GM18507 (cell line): ENCODE measurements at regions not wholly inside any gene's neighbourhood (a gene's known extent, or its start where the extent isn't known, plus 50 kb on each side); places are given as distances from the start of the nearest gene placed in this dataset.

Experiments
- DNase-seq: peaks from one replicate; pipeline ENCODE4 v3.0.0; 2011; ENCODE audit warnings: low read depth; ENCODE audit not compliant: insufficient read length; ENCODE audit errors: extremely low spot score
- FAIRE-seq: peaks from 2 replicates; lab custom pipeline; 2011; peaks lifted over from hg19 to GRCh38; lab: Jason Lieb, UNC

GRCh38 chr2:186060744-186061440 is 322.3 kb downstream of the FSIP2 start:
- DNase-seq = no peak
- FAIRE-seq = no peak

GRCh38 chr2:186064507-186064906 is 325.9 kb downstream of the FSIP2 start:
- DNase-seq = no peak
- FAIRE-seq = no peak

GRCh38 chr2:186065491-186065890 is 326.9 kb downstream of the FSIP2 start:
- no peak for FAIRE-seq
- no peak for DNase-seq

DNA sequence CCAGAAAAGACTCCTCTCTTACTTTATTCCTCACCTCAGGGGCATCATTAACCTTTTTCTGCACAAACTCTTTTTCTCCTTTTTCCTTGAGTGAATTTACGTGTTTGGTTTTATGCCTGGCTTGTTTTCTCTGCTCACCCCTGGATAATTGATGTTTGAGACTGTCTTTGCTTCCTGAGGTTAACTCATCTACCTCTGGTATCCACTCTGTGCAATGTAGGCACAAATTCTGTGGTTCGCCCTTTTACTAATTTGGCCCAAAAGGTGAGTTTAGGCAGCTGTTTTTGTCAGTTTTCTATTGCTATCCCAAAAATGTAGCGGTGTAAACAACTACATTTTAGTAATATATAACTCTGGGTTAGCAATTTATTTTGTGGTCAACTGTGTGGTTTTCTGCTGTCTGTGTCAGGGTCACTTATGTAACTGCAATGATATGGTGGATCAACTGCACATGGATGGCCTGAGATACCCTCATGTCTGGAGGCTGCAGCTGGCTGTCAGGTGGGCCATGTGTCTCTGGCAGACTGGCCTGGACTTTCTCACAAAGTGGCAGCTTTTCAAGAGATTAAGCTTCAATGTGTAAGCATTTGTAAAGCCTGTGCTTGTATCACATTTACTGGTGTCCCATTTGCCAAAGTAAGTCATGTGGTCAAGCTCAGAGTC is 329.7 kb downstream of the FSIP2 start:
- DNase-seq = no peak
- no peak for FAIRE-seq

GRCh38 chr2:186069676-186070075 is 331.1 kb downstream of the FSIP2 start:
- no peak for FAIRE-seq
- DNase-seq = no peak

DNA sequence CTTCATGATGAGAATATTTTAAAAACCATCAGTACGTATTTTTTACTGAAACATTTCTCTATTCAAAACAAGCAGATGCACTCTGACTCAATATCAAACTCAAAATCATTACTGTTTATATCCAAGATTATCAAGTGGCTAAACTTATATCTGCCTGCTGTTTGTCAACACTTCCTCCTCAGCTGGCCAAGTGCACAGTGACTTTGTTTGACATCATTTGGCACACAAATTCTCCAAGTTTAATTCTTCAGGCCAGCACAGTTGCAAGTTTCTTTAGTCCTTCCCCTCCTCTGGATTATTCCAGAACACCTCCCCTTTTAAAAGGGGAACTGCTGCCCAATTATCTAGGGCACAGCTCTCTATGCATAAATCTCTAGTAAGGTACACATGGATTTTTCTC is 346.6 kb downstream of the FSIP2 start:
- FAIRE-seq (no peak), DNase-seq (no peak)

GRCh38 chr2:186093174-186093573 is 354.6 kb downstream of the FSIP2 start:
- peak; percentile 33 for FAIRE-seq
- DNase-seq = no peak

GRCh38 chr2:186098821-186099220 is 360.2 kb downstream of the FSIP2 start:
- DNase-seq (no peak), FAIRE-seq (no peak)

- DNase-seq (no peak), FAIRE-seq (no peak)
Observed at GRCh38 chr2:186099826-186100225, 361.2 kb downstream of the FSIP2 start.

- no peak for FAIRE-seq
Observed at GRCh38 chr2:186100636-186101035, 362.0 kb downstream of the FSIP2 start.

DNA sequence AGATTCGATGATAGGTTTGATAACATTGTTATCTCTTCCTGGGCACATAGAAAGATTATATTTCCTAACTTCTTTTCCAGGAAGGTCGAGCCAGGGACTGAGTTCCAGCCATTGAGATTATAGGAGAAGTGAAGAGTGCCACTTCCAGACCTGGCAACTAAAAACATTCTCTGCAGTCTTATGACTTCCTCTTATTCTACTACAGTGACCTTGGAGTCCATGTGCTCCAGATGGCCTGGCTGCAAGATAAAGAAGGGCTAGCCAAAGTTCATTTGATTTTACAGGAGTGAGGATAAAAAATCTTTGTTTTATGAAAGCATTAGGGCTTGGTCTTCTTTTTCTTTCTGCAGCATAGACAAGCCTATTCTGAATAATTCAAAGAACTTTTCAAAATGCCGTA is 363.0 kb downstream of the FSIP2 start:
- DNase-seq (no peak), FAIRE-seq (no peak)

More at GRCh38 chr2:186100636-186101035, 362.0 kb downstream of the FSIP2 start:
- DNase-seq = no peak

DNA sequence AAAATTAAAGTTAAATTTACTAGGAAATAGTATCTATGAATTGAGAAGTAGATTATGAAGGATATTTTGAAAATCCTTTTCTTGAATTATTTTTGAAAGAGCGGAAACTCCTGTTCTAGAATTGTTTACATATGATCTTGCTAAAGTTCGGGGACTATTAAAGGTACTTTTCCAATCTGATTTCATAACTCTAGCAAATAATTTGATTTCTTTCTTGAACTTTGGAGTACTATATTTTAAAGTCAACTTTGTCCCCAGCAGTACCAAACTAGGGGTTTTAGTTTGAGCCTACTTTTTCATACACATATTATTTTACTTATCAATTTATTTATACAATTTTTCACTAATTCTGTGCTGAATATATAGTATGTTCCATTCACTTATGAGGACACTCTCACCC is 364.7 kb downstream of the FSIP2 start:
- no peak for FAIRE-seq

GRCh38 chr2:186105016-186105724 is 366.6 kb downstream of the FSIP2 start:
- no peak for DNase-seq
- no peak for FAIRE-seq

More for the DNA sequence above, 364.7 kb downstream of the FSIP2 start:
- DNase-seq = no peak

DNA sequence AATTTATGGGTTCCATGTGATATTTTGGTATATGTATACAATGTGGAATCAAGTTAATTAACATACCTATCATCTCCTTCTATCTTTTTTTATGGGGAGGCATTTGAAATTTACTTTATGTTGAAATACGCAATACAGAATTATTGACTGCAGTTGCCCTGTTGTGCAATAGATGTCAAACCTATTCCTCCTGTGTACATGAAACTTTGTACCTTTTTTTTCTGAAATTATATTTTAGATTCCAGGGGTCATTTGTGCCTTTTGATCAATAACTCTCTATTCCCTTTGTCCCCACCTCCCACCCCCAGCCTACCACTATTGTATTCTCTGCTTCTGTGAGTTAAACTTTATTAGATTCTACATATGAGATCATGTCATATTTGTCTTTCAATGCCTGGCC is 369.9 kb downstream of the FSIP2 start:
- DNase-seq = no peak
- FAIRE-seq = no peak

- no peak for FAIRE-seq
- no peak for DNase-seq
Observed at GRCh38 chr2:186113284-186113683, 372.8 kb upstream of the ZC3H15 start.

DNA sequence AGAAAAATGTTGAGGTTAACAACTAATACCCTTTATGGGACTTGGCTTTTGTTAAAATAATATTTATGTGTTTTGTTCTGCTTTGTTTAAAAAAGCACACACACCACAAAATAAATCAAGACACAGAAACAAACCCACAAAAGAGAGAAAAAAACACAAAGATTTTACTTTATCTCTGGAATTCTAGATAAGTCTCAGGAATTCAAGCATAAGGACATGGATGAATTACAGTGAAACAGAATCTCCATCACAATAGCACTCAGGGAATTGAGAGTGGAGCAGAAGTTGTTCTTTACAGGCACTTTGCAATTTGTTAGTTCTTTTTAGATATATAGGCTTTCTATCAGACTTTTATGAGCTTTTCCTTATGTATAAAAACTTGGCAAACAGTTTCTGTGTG is 360.9 kb upstream of the ZC3H15 start:
- DNase-seq (no peak), FAIRE-seq (no peak)

GRCh38 chr2:186125625-186126024 is 360.4 kb upstream of the ZC3H15 start:
- DNase-seq (no peak), FAIRE-seq (no peak)

GRCh38 chr2:186126181-186126580 is 359.9 kb upstream of the ZC3H15 start:
- FAIRE-seq = no peak

DNA sequence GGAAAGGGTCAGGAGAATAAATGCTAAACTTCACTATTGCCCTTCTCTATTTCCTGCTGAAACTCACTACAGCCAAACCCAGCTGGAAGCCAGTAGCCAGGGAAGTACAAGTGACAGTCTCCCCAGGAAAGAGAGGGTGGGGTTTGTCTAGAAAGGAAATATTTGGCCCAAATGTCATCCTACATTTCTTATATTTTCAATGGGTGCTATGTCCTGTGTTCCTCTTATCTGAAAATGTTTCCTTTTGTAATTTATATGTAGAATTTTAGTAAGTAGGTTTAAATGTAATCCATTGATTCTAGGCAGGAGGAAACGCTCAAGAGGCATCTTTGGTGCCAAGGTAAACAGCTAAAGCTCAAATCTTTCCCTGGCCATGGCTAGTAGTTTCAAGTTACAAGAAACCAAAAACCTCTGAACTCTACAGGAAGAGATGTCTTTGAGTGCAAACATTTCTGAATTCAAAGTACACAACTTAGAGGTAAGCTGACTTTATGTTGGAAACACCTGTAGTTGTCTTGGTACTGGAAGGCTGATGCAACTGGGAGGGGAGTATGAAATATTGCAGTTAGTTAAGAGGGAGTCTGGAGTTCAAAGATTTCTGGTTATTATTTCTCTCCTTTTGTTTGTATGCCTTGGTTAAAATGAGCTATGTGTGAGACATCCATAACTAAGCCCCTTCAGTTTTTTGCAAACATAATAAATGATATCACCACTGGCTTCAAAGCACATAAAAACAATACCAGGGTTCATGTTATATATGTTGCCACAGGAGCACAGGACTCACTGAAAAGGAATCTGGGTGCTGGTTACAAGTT is 356.1 kb upstream of the ZC3H15 start:
- DNase-seq (no peak), FAIRE-seq (no peak)

More at GRCh38 chr2:186126181-186126580, 359.9 kb upstream of the ZC3H15 start:
- no peak for DNase-seq
